Neural progenitor cell (in vitro differentiated cells): ENCODE measurements at regions not wholly inside any gene's neighbourhood (a gene's known extent, or its start where the extent isn't known, plus 50 kb on each side); places are given as distances from the start of the nearest gene placed in this dataset.

ENCODE experiments used
- CTCF ChIP-seq: fragments of 200-600 bp; sonication (generic); IDR thresholded peaks from 2 replicates; pipeline ENCODE4 v1.5.1; 2017; ENCODE audit warnings: antibody characterized with exemption, mild to moderate bottlenecking
- EZH2phosphoT487 ChIP-seq: fragments of 200-600 bp; sonication (generic); IDR thresholded peaks from 2 replicates; pipeline ENCODE4 v1.6.1; 2017; ENCODE audit warnings: antibody characterized with exemption

- TF ChIP-seq CTCF (no peak), EZH2phosphoT487 (no peak)
These were observed 362.4 kb upstream of the PKN2 start for GRCh38 chr1:88321706-88322105.
